SU-DHL-6 (cell line): ENCODE measurements at regions not wholly inside any gene's neighbourhood (a gene's known extent, or its start where the extent isn't known, plus 50 kb on each side); places are given as distances from the start of the nearest gene placed in this dataset.
"Not testable (repeated sequence)": the region's sequence is repeated elsewhere in the genome, so short reads cannot be mapped to it uniquely, and the experiment has no call there.

Experiments used
- H2AFZ ChIP-seq: fragments of 200-600 bp; sonication (generic); 2 replicates; pipeline ENCODE4 v1.6.1; 2014; ENCODE audit warnings: low read depth, mild to moderate bottlenecking, moderate library complexity, mixed read lengths, antibody characterized with exemption, low read length; ENCODE audit not compliant: severe bottlenecking
- H3F3A ChIP-seq: fragments of 200-600 bp; shearing (Covaris generic); 2 replicates; pipeline ENCODE4 v1.6.0; 2016; ENCODE audit warnings: antibody characterized with exemption, mild to moderate bottlenecking; ENCODE audit not compliant: insufficient read depth
- H3K27ac ChIP-seq: fragments of 200-600 bp; sonication (generic); 2 replicates; pipeline ENCODE4 v1.5.1; 2016; ENCODE audit warnings: low read depth, mild to moderate bottlenecking, low read length, moderate library complexity, mixed read lengths
- H3K27me3 ChIP-seq: fragments of 200-600 bp; sonication (generic), shearing (Covaris generic); 2 replicates; pipeline ENCODE4 v1.6.0; 2014; ENCODE audit warnings: mild to moderate bottlenecking, low read length
- H3K36me3 ChIP-seq: fragments of 200-600 bp; sonication (generic); 2 replicates; pipeline ENCODE4 v1.6.1; 2014; ENCODE audit warnings: mild to moderate bottlenecking, low read length, mixed read lengths
- H3K4me2 ChIP-seq: fragments of 300-600, 200-600 bp; shearing (Covaris generic), sonication (generic); 2 replicates; pipeline ENCODE4 v1.6.0; 2014; ENCODE audit warnings: low read length, low read depth, mild to moderate bottlenecking; ENCODE audit not compliant: poor library complexity, severe bottlenecking
- H3K4me3 ChIP-seq: fragments of 200-600 bp; sonication (generic); 2 replicates; pipeline ENCODE4 v1.5.1; 2014; ENCODE audit warnings: antibody characterized with exemption, low read length, mild to moderate bottlenecking, mixed read lengths; ENCODE audit not compliant: insufficient read depth, poor library complexity, severe bottlenecking
- H3K79me2 ChIP-seq: fragments of 200-600 bp; sonication (generic); 2 replicates; pipeline ENCODE4 v1.6.1; 2014; ENCODE audit warnings: mild to moderate bottlenecking, low read length, moderate library complexity; ENCODE audit not compliant: insufficient read depth
- H3K9ac ChIP-seq: fragments of 200-600 bp; sonication (generic); 2 replicates; pipeline ENCODE4 v1.7.0; 2014; ENCODE audit warnings: mild to moderate bottlenecking, low read length
- H3K9me2 ChIP-seq: fragments of 200-600 bp; sonication (generic); replicated peaks from 2 replicates; pipeline ENCODE4 v1.6.1; 2014; ENCODE audit warnings: low read length; ENCODE audit not compliant: insufficient read depth
- H3K9me3 ChIP-seq: fragments of 200-600 bp; sonication (generic); 2 replicates; pipeline ENCODE4 v1.6.1; 2014; ENCODE audit warnings: low read length, mixed read lengths; ENCODE audit not compliant: insufficient read depth
- H4K20me1 ChIP-seq: fragments of 200-600 bp; sonication (generic); 2 replicates; pipeline ENCODE4 v1.6.1; 2014; ENCODE audit warnings: low read depth, mild to moderate bottlenecking, antibody characterized with exemption, low read length, moderate library complexity, mixed read lengths
- CTCF ChIP-seq: fragments of 200-600 bp; sonication (generic); IDR thresholded peaks from one replicate; pipeline ENCODE4 v1.5.1; 2017; ENCODE audit warnings: antibody characterized with exemption, mild to moderate bottlenecking, low read length, moderate library complexity; ENCODE audit not compliant: insufficient read depth, poor library complexity, severe bottlenecking
- EZH2phosphoT487 ChIP-seq: fragments of 200-600 bp; sonication (generic), shearing (Covaris generic); conservative IDR thresholded peaks from 2 replicates; pipeline ENCODE4 v1.6.1; 2018; ENCODE audit warnings: mild to moderate bottlenecking, antibody characterized with exemption, low read length, moderate library complexity, mixed read lengths

- H3K4me3 ChIP-seq, H3K79me2 ChIP-seq, H2AFZ ChIP-seq, H4K20me1 ChIP-seq, H3K9me3 ChIP-seq, H3K9me2 ChIP-seq, H3K27me3 ChIP-seq, H3F3A ChIP-seq, H3K27ac ChIP-seq, H3K4me2 ChIP-seq, H3K9ac ChIP-seq, H3K36me3 ChIP-seq: not testable (repeated sequence)
Measured at GRCh38 chr7:90070238-90070637, 84.0 kb upstream of the STEAP1 start.

- H3K9ac ChIP-seq: no peak overlapping the region
- H3K36me3 ChIP-seq: no peaks in the 10 kb centered on the region
- no peak overlapping the region for H3K4me2 ChIP-seq
- H3K79me2 ChIP-seq: no peaks in the 10 kb centered on the region
- H3K27me3 ChIP-seq: 0 out of 2 replicates have a peak, but pooled peaks cover 6% of the 10 kb centered on the region
- TF ChIP-seq CTCF (no peak), EZH2phosphoT487 (no peak)
- H2AFZ ChIP-seq: no peak overlapping the region
- H3K9me3 ChIP-seq: no peaks in the 10 kb centered on the region
- H3K4me3 ChIP-seq: no peak overlapping the region
- H3K9me2 ChIP-seq: no peaks in the 10 kb centered on the region
- H3K27ac ChIP-seq: no peak overlapping the region
- H4K20me1 ChIP-seq: no peaks in the 10 kb centered on the region
- no peaks in the 10 kb centered on the region for H3F3A ChIP-seq
Measured at GRCh38 chr7:90078921-90079320, 75.3 kb upstream of the STEAP1 start.

GRCh38 chr7:90081621-90082020, 72.6 kb upstream of the STEAP1 start:
- no peak for TF ChIP-seq CTCF
- no peak for TF ChIP-seq EZH2phosphoT487
- H3K9me2 ChIP-seq: no peaks in the 10 kb centered on the region
- no peaks in the 10 kb centered on the region for H3K9me3 ChIP-seq
- no peak overlapping the region for H2AFZ ChIP-seq
- H3K9ac ChIP-seq: no peak overlapping the region
- no peaks in the 10 kb centered on the region for H4K20me1 ChIP-seq
- H3K4me3 ChIP-seq: no peak overlapping the region
- no peak overlapping the region for H3K27ac ChIP-seq
- no peak overlapping the region for H3K4me2 ChIP-seq
- H3F3A ChIP-seq: no peaks in the 10 kb centered on the region
- 0 out of 2 replicates have a peak, but pooled peaks cover 6% of the 10 kb centered on the region for H3K27me3 ChIP-seq
- H3K36me3 ChIP-seq: no peaks in the 10 kb centered on the region
- no peaks in the 10 kb centered on the region for H3K79me2 ChIP-seq

GRCh38 chr7:90092506-90092905, 61.8 kb upstream of the STEAP1 start:
- no peaks in the 10 kb centered on the region for H4K20me1 ChIP-seq
- TF ChIP-seq EZH2phosphoT487 (no peak), CTCF (no peak)
- H3K9ac ChIP-seq: no peak overlapping the region
- no peak overlapping the region for H2AFZ ChIP-seq
- H3K27me3 ChIP-seq: no peaks in the 10 kb centered on the region
- H3F3A ChIP-seq: no peaks in the 10 kb centered on the region
- H3K79me2 ChIP-seq: no peaks in the 10 kb centered on the region
- no peaks in the 10 kb centered on the region for H3K36me3 ChIP-seq
- H3K9me3 ChIP-seq: no peaks in the 10 kb centered on the region
- H3K27ac ChIP-seq: no peak overlapping the region
- H3K9me2 ChIP-seq: no peaks in the 10 kb centered on the region
- H3K4me3 ChIP-seq: no peak overlapping the region
- no peak overlapping the region for H3K4me2 ChIP-seq
